PFSK-1 (cell line): ENCODE measurements at regions not wholly inside any gene's neighbourhood (a gene's known extent, or its start where the extent isn't known, plus 50 kb on each side); places are given as distances from the start of the nearest gene placed in this dataset.

Experiments used
- FOXP2 ChIP-seq: optimal IDR thresholded peaks from 2 replicates; pipeline ENCODE3; 2011; ENCODE audit warnings: borderline replicate concordance, control low read depth, inconsistent platforms; ENCODE audit not compliant: insufficient read depth; ENCODE audit errors: extremely low read length, extremely low read depth
- POLR2AphosphoS5 ChIP-seq: IDR thresholded peaks from 2 replicates; pipeline ENCODE4 v1.6.1; 2012; ENCODE audit warnings: low read depth, mild to moderate bottlenecking, control low read depth, low read length, moderate library complexity
- SIN3A ChIP-seq: IDR thresholded peaks from 2 replicates; pipeline ENCODE4 v1.6.1; 2012; ENCODE audit warnings: mild to moderate bottlenecking, low read length, moderate library complexity, borderline replicate concordance; ENCODE audit not compliant: insufficient read depth
- TAF1 ChIP-seq: IDR thresholded peaks from 2 replicates; pipeline ENCODE4 v1.6.1; 2012; ENCODE audit warnings: low read length, control low read depth, borderline replicate concordance; ENCODE audit not compliant: insufficient read depth
- TF ChIP-seq, protein P1 (sequence below), 2 experiments: IDR thresholded peaks; 2 replicates each; pipeline versions ENCODE4 v1.6.1 to v1.8.0; 2011 to 2012; ENCODE audit warnings: low read depth in 2 of 2, low read length in 2 of 2, control low read depth in 1 of 2, inconsistent platforms in 1 of 2, mild to moderate bottlenecking in 1 of 2, moderate library complexity in 1 of 2; ENCODE audit not compliant: insufficient read depth in 1 of 2

- no peak for TF ChIP-seq POLR2AphosphoS5
- TF ChIP-seq FOXP2 = no peak
- no peak for TF ChIP-seq TAF1
- TF ChIP-seq, protein P1, sequence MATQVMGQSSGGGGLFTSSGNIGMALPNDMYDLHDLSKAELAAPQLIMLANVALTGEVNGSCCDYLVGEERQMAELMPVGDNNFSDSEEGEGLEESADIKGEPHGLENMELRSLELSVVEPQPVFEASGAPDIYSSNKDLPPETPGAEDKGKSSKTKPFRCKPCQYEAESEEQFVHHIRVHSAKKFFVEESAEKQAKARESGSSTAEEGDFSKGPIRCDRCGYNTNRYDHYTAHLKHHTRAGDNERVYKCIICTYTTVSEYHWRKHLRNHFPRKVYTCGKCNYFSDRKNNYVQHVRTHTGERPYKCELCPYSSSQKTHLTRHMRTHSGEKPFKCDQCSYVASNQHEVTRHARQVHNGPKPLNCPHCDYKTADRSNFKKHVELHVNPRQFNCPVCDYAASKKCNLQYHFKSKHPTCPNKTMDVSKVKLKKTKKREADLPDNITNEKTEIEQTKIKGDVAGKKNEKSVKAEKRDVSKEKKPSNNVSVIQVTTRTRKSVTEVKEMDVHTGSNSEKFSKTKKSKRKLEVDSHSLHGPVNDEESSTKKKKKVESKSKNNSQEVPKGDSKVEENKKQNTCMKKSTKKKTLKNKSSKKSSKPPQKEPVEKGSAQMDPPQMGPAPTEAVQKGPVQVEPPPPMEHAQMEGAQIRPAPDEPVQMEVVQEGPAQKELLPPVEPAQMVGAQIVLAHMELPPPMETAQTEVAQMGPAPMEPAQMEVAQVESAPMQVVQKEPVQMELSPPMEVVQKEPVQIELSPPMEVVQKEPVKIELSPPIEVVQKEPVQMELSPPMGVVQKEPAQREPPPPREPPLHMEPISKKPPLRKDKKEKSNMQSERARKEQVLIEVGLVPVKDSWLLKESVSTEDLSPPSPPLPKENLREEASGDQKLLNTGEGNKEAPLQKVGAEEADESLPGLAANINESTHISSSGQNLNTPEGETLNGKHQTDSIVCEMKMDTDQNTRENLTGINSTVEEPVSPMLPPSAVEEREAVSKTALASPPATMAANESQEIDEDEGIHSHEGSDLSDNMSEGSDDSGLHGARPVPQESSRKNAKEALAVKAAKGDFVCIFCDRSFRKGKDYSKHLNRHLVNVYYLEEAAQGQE (IDR thresholded peaks at IDR 0.05; ENCODE audit: insufficient read depth in 1 of 2, low read depth in 2 of 2, low read length in 2 of 2) = no peak
- no peak for TF ChIP-seq SIN3A
These were observed 176.8 kb upstream of the USP25 start for GRCh38 chr21:15552914-15553494.

DNA sequence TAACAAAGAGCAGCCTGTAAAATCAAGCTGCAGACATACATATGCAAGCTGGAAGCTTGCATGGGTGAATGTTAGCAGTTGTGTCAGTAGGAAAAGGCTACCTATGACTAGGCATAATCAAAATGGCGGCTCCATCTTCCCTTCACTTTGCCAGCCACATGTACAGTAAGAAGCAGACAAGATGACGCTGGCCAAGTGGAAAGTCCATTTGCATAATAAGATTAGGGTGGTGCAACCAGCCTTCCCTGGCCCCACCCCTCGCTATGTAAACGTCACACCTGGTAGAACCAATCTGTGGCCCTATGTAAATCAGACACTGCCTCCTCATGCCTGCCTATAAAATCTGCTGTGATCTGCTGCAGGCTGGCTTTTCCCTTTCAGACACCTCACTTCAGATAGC lies 171.9 kb upstream of the USP25 start:
- no peak for TF ChIP-seq FOXP2
- no peak for TF ChIP-seq POLR2AphosphoS5
- TF ChIP-seq, protein P1 (IDR thresholded peaks at IDR 0.05; ENCODE audit: insufficient read depth in 1 of 2, low read depth in 2 of 2, low read length in 2 of 2) = no peak
- no peak for TF ChIP-seq SIN3A
- no peak for TF ChIP-seq TAF1

DNA sequence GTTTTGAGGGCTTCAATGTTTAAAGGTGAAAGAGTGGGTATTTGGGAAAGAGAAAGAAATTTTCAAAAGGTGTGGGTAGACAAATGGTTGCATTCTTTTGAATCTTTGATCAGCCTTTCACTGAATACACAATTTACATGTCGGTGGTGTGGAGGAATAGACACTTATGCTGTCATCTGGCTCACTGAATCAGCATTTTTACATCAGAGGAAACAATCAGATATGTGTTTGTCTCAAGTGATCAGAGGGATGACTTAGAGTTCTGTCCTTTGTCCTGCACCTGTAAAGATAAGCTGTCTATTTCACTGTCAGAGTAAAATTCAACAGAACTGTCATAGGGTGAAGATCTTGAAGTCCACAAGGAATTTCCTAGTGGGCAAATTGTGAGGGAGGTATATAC lies 170.9 kb upstream of the USP25 start:
- TF ChIP-seq SIN3A = no peak
- TF ChIP-seq POLR2AphosphoS5 = no peak
- TF ChIP-seq TAF1 = no peak
- TF ChIP-seq, protein P1 (IDR thresholded peaks at IDR 0.05; ENCODE audit: insufficient read depth in 1 of 2, low read depth in 2 of 2, low read length in 2 of 2) = no peak
- TF ChIP-seq FOXP2 = no peak

DNA sequence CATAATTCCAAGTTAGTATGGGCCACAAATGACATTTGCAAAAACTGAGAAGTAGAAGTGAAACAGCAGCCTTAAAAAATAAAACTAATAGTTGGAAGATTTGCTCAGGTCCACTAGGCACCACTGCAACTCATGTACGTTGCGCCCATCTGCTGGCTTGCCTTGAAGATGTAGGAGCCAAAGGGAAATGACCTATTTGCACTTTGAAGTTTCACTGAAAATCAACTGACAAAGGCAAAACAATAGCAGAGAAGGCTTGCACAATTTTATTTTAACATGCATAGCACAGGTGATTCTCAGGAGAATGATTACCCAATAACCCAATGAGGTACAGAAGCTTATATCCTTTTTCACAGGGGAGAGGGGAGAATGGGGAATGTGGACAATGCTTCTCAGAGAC lies 170.1 kb upstream of the USP25 start:
- TF ChIP-seq FOXP2 (no peak), TAF1 (no peak), SIN3A (no peak), POLR2AphosphoS5 (no peak)
- TF ChIP-seq, protein P1 (IDR thresholded peaks at IDR 0.05; ENCODE audit: insufficient read depth in 1 of 2, low read depth in 2 of 2, low read length in 2 of 2) = no peak
